ENCODE measurements at regions not wholly inside any gene's neighbourhood (a gene's known extent, or its start where the extent isn't known, plus 50 kb on each side); places are given as distances from the start of the nearest gene placed in this dataset.

DNA sequence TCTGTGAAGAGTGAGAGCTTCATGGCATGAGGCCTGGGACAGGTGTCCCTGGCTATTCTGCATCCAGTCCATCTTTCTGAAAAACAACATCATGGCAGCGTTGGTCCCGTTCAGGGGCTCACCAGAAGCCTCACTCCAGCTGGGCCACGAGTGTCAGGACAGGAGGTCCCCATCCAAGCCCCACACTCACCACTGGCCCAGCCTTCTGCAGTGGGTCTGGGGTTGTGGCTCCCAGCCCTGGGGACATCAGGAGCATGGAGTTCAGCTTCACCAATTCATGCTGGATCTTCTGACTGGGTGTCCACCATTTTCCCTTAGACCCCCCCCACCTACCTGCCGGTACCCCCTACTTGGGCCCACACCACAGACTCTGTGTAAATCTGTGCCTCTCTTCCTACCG, 400.3 kb downstream of the BRD1 start:
- no peak for DNase-seq (ENCODE audit: extremely low read depth, low read depth)
- TF ChIP-seq, protein P1, sequence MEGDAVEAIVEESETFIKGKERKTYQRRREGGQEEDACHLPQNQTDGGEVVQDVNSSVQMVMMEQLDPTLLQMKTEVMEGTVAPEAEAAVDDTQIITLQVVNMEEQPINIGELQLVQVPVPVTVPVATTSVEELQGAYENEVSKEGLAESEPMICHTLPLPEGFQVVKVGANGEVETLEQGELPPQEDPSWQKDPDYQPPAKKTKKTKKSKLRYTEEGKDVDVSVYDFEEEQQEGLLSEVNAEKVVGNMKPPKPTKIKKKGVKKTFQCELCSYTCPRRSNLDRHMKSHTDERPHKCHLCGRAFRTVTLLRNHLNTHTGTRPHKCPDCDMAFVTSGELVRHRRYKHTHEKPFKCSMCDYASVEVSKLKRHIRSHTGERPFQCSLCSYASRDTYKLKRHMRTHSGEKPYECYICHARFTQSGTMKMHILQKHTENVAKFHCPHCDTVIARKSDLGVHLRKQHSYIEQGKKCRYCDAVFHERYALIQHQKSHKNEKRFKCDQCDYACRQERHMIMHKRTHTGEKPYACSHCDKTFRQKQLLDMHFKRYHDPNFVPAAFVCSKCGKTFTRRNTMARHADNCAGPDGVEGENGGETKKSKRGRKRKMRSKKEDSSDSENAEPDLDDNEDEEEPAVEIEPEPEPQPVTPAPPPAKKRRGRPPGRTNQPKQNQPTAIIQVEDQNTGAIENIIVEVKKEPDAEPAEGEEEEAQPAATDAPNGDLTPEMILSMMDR (IDR thresholded peaks at IDR 0.05; ENCODE audit: low read depth, low read length, missing control alignments): no peak
- no peak overlapping the region for H3K4me3 ChIP-seq (replicated peaks; ENCODE audit: low read depth, low read length)

DNA sequence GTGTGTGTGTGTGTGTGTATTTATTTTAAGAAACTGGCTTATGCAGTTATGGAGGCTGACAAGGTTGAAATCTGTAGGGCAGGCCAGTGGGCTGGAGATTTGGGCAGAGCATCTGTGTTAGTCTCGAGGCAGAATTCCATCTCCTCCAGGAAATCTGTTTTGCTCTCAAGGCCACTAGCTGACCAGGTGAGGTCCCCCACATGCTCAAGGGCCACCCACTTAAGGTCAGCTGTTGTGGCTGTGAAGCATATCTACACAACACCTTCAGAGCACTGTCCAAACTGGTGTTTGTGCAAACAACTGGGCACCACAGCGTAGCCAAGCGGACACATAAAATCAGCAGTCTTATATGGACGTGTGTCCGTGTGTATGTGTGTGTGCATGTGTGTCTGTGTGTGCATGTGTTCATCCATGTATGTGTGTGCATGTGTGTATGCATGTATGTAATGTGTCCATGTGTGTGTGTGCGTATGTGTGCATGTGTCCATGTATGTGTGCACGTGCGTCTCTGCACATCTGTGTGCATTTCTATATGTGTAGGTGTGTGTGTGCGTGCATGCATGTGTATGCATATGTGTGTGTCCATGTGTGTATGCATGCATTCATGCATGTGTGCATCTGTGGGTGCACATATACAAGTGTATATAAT, 400.9 kb downstream of the BRD1 start:
- TF ChIP-seq, protein P1 (IDR thresholded peaks at IDR 0.05; ENCODE audit: low read depth, low read length, missing control alignments): no peak
- no peak for DNase-seq (ENCODE audit: extremely low read depth, low read depth)
- no peak overlapping the region for H3K4me3 ChIP-seq (replicated peaks; ENCODE audit: low read depth, low read length)

DNA sequence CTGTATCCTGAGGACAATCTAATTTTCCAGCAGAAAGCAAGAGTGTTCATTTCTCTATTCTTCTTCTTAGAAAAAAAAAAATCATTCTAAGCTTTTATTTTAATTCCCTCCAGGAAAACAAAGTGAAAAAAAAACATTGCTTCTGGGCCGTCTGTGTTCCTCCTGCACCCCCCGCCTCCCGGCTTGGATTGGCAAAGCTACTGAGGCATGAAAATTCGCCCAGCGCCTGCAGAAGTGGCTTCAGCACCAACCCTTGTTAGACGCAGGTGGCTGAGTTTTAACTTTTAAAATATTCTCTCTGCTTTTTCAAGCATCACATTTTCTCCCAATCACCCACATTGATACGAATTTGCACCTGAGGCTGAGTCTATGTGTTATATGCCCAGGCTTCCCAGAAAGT, 401.6 kb downstream of the BRD1 start:
- no peak overlapping the region for H3K4me3 ChIP-seq (replicated peaks; ENCODE audit: low read depth, low read length)
- TF ChIP-seq, protein P1 (IDR thresholded peaks at IDR 0.05; ENCODE audit: low read depth, low read length, missing control alignments): no peak
- no peak for DNase-seq (ENCODE audit: extremely low read depth, low read depth)

GRCh38 chr22:49425356-49425755, 402.3 kb downstream of the BRD1 start:
- DNase-seq (ENCODE audit: extremely low read depth, low read depth): no peak
- TF ChIP-seq, protein P1 (IDR thresholded peaks at IDR 0.05; ENCODE audit: low read depth, low read length, missing control alignments): no peak
- H3K4me3 ChIP-seq (replicated peaks; ENCODE audit: low read depth, low read length): no peak overlapping the region

- TF ChIP-seq, protein P1 (IDR thresholded peaks at IDR 0.05; ENCODE audit: low read depth, low read length, missing control alignments): no peak
- DNase-seq (ENCODE audit: extremely low read depth, low read depth): no peak
- H3K4me3 ChIP-seq (replicated peaks; ENCODE audit: low read depth, low read length): no peak overlapping the region
These were observed 402.8 kb downstream of the BRD1 start for GRCh38 chr22:49424893-49425270.

DNA sequence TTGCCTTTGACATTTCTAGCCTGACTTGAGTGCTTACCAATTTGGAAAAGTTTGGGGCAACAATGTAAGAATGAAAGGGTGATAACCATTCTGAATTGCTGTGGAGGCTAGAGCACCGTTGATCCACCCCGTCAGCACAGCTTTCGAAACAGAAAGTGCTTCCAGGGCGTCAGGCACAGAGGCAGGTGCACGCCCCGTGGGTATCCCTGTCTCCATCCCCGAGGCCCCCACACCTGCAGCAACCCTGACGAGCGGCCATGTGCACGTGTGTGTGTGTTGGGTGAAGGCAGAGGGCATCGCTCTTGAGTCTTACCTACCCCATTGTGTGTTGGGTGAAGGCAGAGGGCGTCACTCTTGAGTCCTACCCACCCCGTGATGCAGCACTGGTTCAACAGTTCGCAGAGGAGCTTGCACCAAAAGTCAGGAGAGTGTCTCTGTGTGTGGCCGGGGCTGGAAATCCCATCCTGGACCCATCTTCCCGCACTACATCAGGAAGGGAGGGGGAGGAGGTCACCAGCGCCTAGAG, 404.5 kb downstream of the BRD1 start:
- TF ChIP-seq, protein P1 (IDR thresholded peaks at IDR 0.05; ENCODE audit: low read depth, low read length, missing control alignments): no peak
- DNase-seq (ENCODE audit: extremely low read depth, low read depth): no peak
- no peak overlapping the region for H3K4me3 ChIP-seq (replicated peaks; ENCODE audit: low read depth, low read length)

GRCh38 chr22:49422701-49423100, 405.0 kb downstream of the BRD1 start:
- DNase-seq (ENCODE audit: extremely low read depth, low read depth): no peak
- TF ChIP-seq, protein P1 (IDR thresholded peaks at IDR 0.05; ENCODE audit: low read depth, low read length, missing control alignments): no peak
- H3K4me3 ChIP-seq (replicated peaks; ENCODE audit: low read depth, low read length): no peak overlapping the region
